HEK293T (cell line): ENCODE measurements at regions not wholly inside any gene's neighbourhood (a gene's known extent, or its start where the extent isn't known, plus 50 kb on each side); places are given as distances from the start of the nearest gene placed in this dataset.

Experiments
- ARNT ChIP-seq: fragments of 450-650 bp; IDR thresholded peaks from 2 replicates; pipeline ENCODE4 v1.6.1; 2017; ENCODE audit warnings: mild to moderate bottlenecking
- SP1 ChIP-seq: fragments of 450-650 bp; IDR thresholded peaks from 2 replicates; pipeline ENCODE4 v1.6.1; 2017

GRCh38 chr15:39376371-39376909 lies 204.4 kb upstream of the THBS1 start:
- TF ChIP-seq ARNT (no peak), SP1 (no peak)
